ENCODE measurements at regions not wholly inside any gene's neighbourhood (a gene's known extent, or its start where the extent isn't known, plus 50 kb on each side); places are given as distances from the start of the nearest gene placed in this dataset.

DNA sequence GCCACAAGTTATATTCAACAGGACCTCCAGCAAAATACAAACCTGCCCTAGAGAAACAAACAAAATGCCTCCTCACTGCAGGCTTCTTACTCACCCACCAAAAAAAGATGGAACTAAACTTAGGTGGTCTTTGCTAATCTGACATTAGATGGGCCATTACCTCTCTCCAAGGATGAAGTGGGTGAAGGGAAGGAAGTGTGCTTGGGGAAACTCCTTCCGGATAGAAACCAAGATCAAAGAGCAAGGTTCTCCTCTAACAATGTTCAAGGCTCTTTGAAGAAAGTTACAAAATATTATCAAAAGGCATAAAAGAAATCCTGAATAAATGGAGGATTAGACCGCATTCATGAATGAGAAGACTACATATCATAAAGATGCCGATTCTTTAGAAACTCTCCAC is 187.5 kb downstream of the ADSS2 start:
- H3K4me3 Mint-ChIP-seq (ENCODE audit: unreplicated experiment), result no peak overlapping the region
- H3K4me1 Mint-ChIP-seq (ENCODE audit: low read depth, unreplicated experiment), result no peaks in the 10 kb centered on the region
- DNase-seq, result no peak
- no peaks in the 10 kb centered on the region for H3K9me3 Mint-ChIP-seq (ENCODE audit: unreplicated experiment)
- peaks cover 7% of the 10 kb centered on the region for H3K27me3 Mint-ChIP-seq (ENCODE audit: insufficient read depth, unreplicated experiment)
- ChIA-PET POLR2A (no interaction called here), CTCF (no interaction called here)
- no TSS peak for BruUV-seq (replicated peaks)
- H3K9me3 ChIP-seq, result no peaks in the 10 kb centered on the region
- no peaks in the 10 kb centered on the region for H3K27me3 ChIP-seq (replicated peaks; ENCODE audit: control insufficient read depth, insufficient read depth, low read length)
- intact Hi-C loops (cut with micrococcal nuclease; ENCODE audit: unreplicated experiment), result no loop called here
- no peak overlapping the region for H3K4me3 ChIP-seq (ENCODE audit: low read depth, low read length)
- TF ChIP-seq, protein P1, sequence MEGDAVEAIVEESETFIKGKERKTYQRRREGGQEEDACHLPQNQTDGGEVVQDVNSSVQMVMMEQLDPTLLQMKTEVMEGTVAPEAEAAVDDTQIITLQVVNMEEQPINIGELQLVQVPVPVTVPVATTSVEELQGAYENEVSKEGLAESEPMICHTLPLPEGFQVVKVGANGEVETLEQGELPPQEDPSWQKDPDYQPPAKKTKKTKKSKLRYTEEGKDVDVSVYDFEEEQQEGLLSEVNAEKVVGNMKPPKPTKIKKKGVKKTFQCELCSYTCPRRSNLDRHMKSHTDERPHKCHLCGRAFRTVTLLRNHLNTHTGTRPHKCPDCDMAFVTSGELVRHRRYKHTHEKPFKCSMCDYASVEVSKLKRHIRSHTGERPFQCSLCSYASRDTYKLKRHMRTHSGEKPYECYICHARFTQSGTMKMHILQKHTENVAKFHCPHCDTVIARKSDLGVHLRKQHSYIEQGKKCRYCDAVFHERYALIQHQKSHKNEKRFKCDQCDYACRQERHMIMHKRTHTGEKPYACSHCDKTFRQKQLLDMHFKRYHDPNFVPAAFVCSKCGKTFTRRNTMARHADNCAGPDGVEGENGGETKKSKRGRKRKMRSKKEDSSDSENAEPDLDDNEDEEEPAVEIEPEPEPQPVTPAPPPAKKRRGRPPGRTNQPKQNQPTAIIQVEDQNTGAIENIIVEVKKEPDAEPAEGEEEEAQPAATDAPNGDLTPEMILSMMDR (IDR thresholded peaks at IDR 0.05; ENCODE audit: insufficient read depth in 1 of 2, low read depth in 1 of 2, low read length in 1 of 2, severe bottlenecking in 1 of 2, unreplicated experiment in 1 of 2), result no peak
- H3K4me1 ChIP-seq, result no peaks in the 10 kb centered on the region
- no peaks in the 10 kb centered on the region for H3K36me3 Mint-ChIP-seq (ENCODE audit: insufficient read depth, unreplicated experiment)
- no peak overlapping the region for H3K27ac Mint-ChIP-seq (ENCODE audit: unreplicated experiment)
- no peaks in the 10 kb centered on the region for H3K36me3 ChIP-seq (ENCODE audit: control insufficient read depth, insufficient read depth, low read length)

DNA sequence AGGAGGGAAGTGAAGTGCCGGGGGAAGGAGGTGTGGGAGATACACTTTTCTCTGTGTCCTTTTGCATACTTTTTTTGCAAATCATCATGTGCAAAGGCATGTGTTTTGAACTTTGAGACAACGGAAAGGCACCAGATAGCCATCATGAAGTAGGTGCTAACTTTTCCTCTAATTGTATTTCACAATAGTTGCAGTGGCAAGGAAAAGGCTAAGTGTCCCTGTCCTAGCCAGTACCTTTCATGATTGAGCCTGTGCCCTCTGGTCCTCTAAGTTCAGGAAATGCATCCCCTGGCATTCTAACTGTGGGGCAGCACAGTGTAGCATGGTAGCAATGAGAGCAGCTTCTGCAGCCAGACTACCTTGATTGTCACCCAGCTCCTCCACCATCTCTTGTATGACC is 186.2 kb downstream of the ADSS2 start:
- H3K27me3 ChIP-seq (replicated peaks; ENCODE audit: control insufficient read depth, insufficient read depth, low read length), result no peaks in the 10 kb centered on the region
- TF ChIP-seq, protein P1 (IDR thresholded peaks at IDR 0.05; ENCODE audit: insufficient read depth in 1 of 2, low read depth in 1 of 2, low read length in 1 of 2, severe bottlenecking in 1 of 2, unreplicated experiment in 1 of 2), result no peak
- DNase-seq, result no peak
- ChIA-PET POLR2A (no interaction called here), CTCF (no interaction called here)
- H3K9me3 ChIP-seq, result no peaks in the 10 kb centered on the region
- Mint-ChIP-seq H3K27ac (ENCODE audit: unreplicated experiment) (no peak overlapping the region), H3K27me3 (ENCODE audit: insufficient read depth, unreplicated experiment) (peaks cover 7% of the 10 kb centered on the region), H3K4me3 (ENCODE audit: unreplicated experiment) (no peak overlapping the region), H3K4me1 (ENCODE audit: low read depth, unreplicated experiment) (no peaks in the 10 kb centered on the region), H3K36me3 (ENCODE audit: insufficient read depth, unreplicated experiment) (no peaks in the 10 kb centered on the region), H3K9me3 (ENCODE audit: unreplicated experiment) (no peaks in the 10 kb centered on the region)
- no TSS peak for BruUV-seq (replicated peaks)
- intact Hi-C loops (cut with micrococcal nuclease; ENCODE audit: unreplicated experiment), result no loop called here
- H3K36me3 ChIP-seq (ENCODE audit: control insufficient read depth, insufficient read depth, low read length), result no peaks in the 10 kb centered on the region
- no peak overlapping the region for H3K4me3 ChIP-seq (ENCODE audit: low read depth, low read length)
- H3K4me1 ChIP-seq, result no peaks in the 10 kb centered on the region

DNA sequence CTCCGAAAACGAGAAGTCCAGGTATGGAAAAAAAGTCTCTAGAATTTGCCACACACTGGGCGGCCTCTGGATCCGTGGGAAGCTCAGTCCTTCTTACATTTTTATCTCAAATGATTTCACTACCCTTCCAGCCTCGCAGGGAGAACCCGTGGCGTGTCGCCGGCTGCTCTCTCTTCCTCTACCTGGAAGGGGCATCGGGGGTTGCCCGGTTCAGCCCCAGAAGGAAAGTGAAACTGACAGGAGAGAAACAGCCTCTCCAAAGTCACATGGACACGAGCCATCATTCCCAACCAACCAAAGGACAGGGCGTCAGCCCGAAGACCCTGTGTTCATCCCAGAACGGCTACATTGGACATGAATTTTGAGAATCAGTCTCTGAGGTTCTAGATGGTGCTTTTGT is 182.5 kb downstream of the ADSS2 start:
- DNase-seq, result no peak
- no peak overlapping the region for H3K27ac Mint-ChIP-seq (ENCODE audit: unreplicated experiment)
- H3K4me1 Mint-ChIP-seq (ENCODE audit: low read depth, unreplicated experiment), result no peaks in the 10 kb centered on the region
- no peaks in the 10 kb centered on the region for H3K36me3 Mint-ChIP-seq (ENCODE audit: insufficient read depth, unreplicated experiment)
- Histone ChIP-seq H3K9me3 (no peaks in the 10 kb centered on the region), H3K36me3 (ENCODE audit: control insufficient read depth, insufficient read depth, low read length) (no peaks in the 10 kb centered on the region), H3K27me3 (replicated peaks; ENCODE audit: control insufficient read depth, insufficient read depth, low read length) (no peaks in the 10 kb centered on the region), H3K4me3 (ENCODE audit: low read depth, low read length) (no peak overlapping the region), H3K4me1 (no peaks in the 10 kb centered on the region)
- peak overlapping the region; percentile 67 for H3K4me3 Mint-ChIP-seq (ENCODE audit: unreplicated experiment)
- TF ChIP-seq, protein P1 (IDR thresholded peaks at IDR 0.05; ENCODE audit: insufficient read depth in 1 of 2, low read depth in 1 of 2, low read length in 1 of 2, severe bottlenecking in 1 of 2, unreplicated experiment in 1 of 2), result no peak
- no peaks in the 10 kb centered on the region for H3K9me3 Mint-ChIP-seq (ENCODE audit: unreplicated experiment)
- POLR2A ChIA-PET, result no interaction called here
- CTCF ChIA-PET, result interaction anchor here (0.7 kb wide), 1 partner anchor 47 kb away, joined by 3 read pairs; no protein-coding TSS in a partner anchor
- H3K27me3 Mint-ChIP-seq (ENCODE audit: insufficient read depth, unreplicated experiment), result no peaks in the 10 kb centered on the region
- intact Hi-C loops (cut with micrococcal nuclease; ENCODE audit: unreplicated experiment), result no loop called here
- no TSS peak for BruUV-seq (replicated peaks)

Data from Caco-2 (cell line).